OCI-LY7 (cell line): ENCODE measurements at regions not wholly inside any gene's neighbourhood (a gene's known extent, or its start where the extent isn't known, plus 50 kb on each side); places are given as distances from the start of the nearest gene placed in this dataset.

Source experiments
- CTCF ChIP-seq: fragments of 200-600 bp; sonication (generic); conservative IDR thresholded peaks from 2 replicates; pipeline ENCODE4 v1.5.1; 2014; ENCODE audit warnings: mild to moderate bottlenecking, antibody characterized with exemption, low read length, moderate library complexity, mixed read lengths
- EZH2phosphoT487 ChIP-seq: fragments of 200-600 bp; sonication (generic); IDR thresholded peaks from 2 replicates; pipeline ENCODE4 v1.6.1; 2018; ENCODE audit warnings: low read depth, borderline replicate concordance, mild to moderate bottlenecking, mixed run types, antibody characterized with exemption, low read length, moderate library complexity, mixed read lengths

- TF ChIP-seq CTCF (no peak), EZH2phosphoT487 (no peak)
Measured at GRCh38 chr15:58355382-58355971, 76.3 kb upstream of the LIPC start.
